Liver (tissue), 8 donors: ENCODE measurements at regions not wholly inside any gene's neighbourhood (a gene's known extent, or its start where the extent isn't known, plus 50 kb on each side); places are given as distances from the start of the nearest gene placed in this dataset.
"Not testable (repeated sequence)": the region's sequence is repeated elsewhere in the genome, so short reads cannot be mapped to it uniquely, and the experiment has no call there.

ENCODE experiments used
- DNase-seq: peaks from one replicate; pipeline ENCODE4 v3.0.0-alpha.2; 2017; ENCODE audit warnings: low spot score
- H3K27ac ChIP-seq, 2 donors: one replicate each; pipeline ENCODE4 v1.7.0; 2013; ENCODE audit warnings: inconsistent platforms in 2 of 2, low read length in 2 of 2, control low read depth in 1 of 2, low read depth in 1 of 2, mild to moderate bottlenecking in 1 of 2
- H3K27me3 ChIP-seq, 4 donors: one replicate each; pipeline versions ENCODE4 v1.6.1 to v1.7.0; 2013; ENCODE audit warnings: low read length in 3 of 4, inconsistent platforms in 1 of 4, mild to moderate bottlenecking in 1 of 4, moderate library complexity in 1 of 4; ENCODE audit not compliant: control insufficient read depth in 4 of 4, insufficient read depth in 4 of 4
- H3K36me3 ChIP-seq, 4 donors: one replicate each; pipeline versions ENCODE4 v1.6.1 to v1.7.0; 2013; ENCODE audit warnings: low read length in 3 of 4, mild to moderate bottlenecking in 3 of 4, low read depth in 1 of 4, moderate library complexity in 1 of 4; ENCODE audit not compliant: control insufficient read depth in 4 of 4, insufficient read depth in 3 of 4
- H3K4me1 ChIP-seq, 4 donors: one replicate each; pipeline versions ENCODE4 v1.6.1 to v1.7.0; 2013; ENCODE audit warnings: low read length in 3 of 4, mild to moderate bottlenecking in 3 of 4, moderate library complexity in 1 of 4; ENCODE audit not compliant: control insufficient read depth in 4 of 4, insufficient read depth in 4 of 4
- H3K4me3 ChIP-seq, 3 donors: one replicate each; pipeline versions ENCODE4 v1.6.1 to v1.7.0; 2013; ENCODE audit warnings: low read length in 3 of 3, control low read depth in 1 of 3, low read depth in 1 of 3, mild to moderate bottlenecking in 1 of 3
- H3K9ac ChIP-seq, 2 donors: one replicate each; pipeline ENCODE4 v1.7.0; 2013; ENCODE audit warnings: low read length in 2 of 2, mild to moderate bottlenecking in 2 of 2, moderate library complexity in 2 of 2, control low read depth in 1 of 2, low read depth in 1 of 2
- H3K9me3 ChIP-seq, 4 donors: one replicate each; pipeline versions ENCODE4 v1.6.1 to v1.7.0; 2013; ENCODE audit warnings: low read length in 3 of 4; ENCODE audit not compliant: control insufficient read depth in 4 of 4
- ATF3 ChIP-seq: IDR thresholded peaks from 2 replicates; pipeline ENCODE4 v1.6.1; 2016; ENCODE audit warnings: antibody characterized with exemption
- FOXA1 ChIP-seq: IDR thresholded peaks from 2 replicates; pipeline ENCODE4 v1.6.1; 2016; ENCODE audit warnings: antibody characterized with exemption
- FOXA2 ChIP-seq: IDR thresholded peaks from 2 replicates; pipeline ENCODE4 v1.6.1; 2016; ENCODE audit warnings: antibody characterized with exemption
- GABPA ChIP-seq, 2 donors: IDR thresholded peaks in 1 of 2; conservative IDR thresholded peaks in 1 of 2; 2 replicates each; pipeline ENCODE4 v1.6.1; 2016; ENCODE audit warnings: antibody characterized with exemption in 2 of 2, mild to moderate bottlenecking in 1 of 2, moderate library complexity in 1 of 2
- HNF4G ChIP-seq: IDR thresholded peaks from 2 replicates; pipeline ENCODE4 v1.6.1; 2016; ENCODE audit warnings: antibody characterized with exemption
- JUND ChIP-seq, 2 donors: IDR thresholded peaks; 2 replicates each; pipeline ENCODE4 v1.6.1; 2016; ENCODE audit warnings: antibody characterized with exemption in 2 of 2
- MAX ChIP-seq: IDR thresholded peaks from 2 replicates; pipeline ENCODE4 v1.6.1; 2016; ENCODE audit warnings: antibody characterized with exemption
- NR2F2 ChIP-seq: IDR thresholded peaks from 2 replicates; pipeline ENCODE4 v1.6.1; 2016; ENCODE audit warnings: antibody characterized with exemption
- RAD21 ChIP-seq, 2 donors: IDR thresholded peaks; 2 replicates each; pipeline ENCODE4 v1.6.1; 2016; ENCODE audit warnings: antibody characterized with exemption in 2 of 2, mild to moderate bottlenecking in 2 of 2
- RXRA ChIP-seq, 2 donors: IDR thresholded peaks; 2 replicates each; pipeline ENCODE4 v1.6.1; 2017 to 2018; ENCODE audit warnings: antibody characterized with exemption in 2 of 2, mild to moderate bottlenecking in 1 of 2
- SP1 ChIP-seq: IDR thresholded peaks from 2 replicates; pipeline ENCODE4 v1.6.1; 2018; ENCODE audit warnings: antibody characterized with exemption, mild to moderate bottlenecking
- TAF1 ChIP-seq: conservative IDR thresholded peaks from 2 replicates; pipeline ENCODE4 v1.6.1; 2016; ENCODE audit warnings: antibody characterized with exemption, mild to moderate bottlenecking
- YY1 ChIP-seq: IDR thresholded peaks from 2 replicates; pipeline ENCODE4 v1.6.1; 2016; ENCODE audit warnings: antibody characterized with exemption, mild to moderate bottlenecking
- WGBS: extraction: QIAGEN DNeasy Blood & Tissue Kit; methylation state at CpG from one replicate; pipeline ENCODE4 v1.1.7; 2013; 5-methylcytosine and 5-hydroxymethylcytosine counted together
- TF ChIP-seq, protein P1 (sequence below): IDR thresholded peaks from 2 replicates; pipeline ENCODE4 v1.6.1; 2016; ENCODE audit warnings: antibody characterized with exemption, mild to moderate bottlenecking
- TF ChIP-seq, protein P2 (sequence below): fragments of 150-350 bp; IDR thresholded peaks from 2 replicates; pipeline ENCODE4 v1.5.1; 2017; ENCODE audit warnings: improper control_type of control experiment, low read depth, low read length; ENCODE audit not compliant: missing input control
- donor health status: healthy.
- donor health status: healthy.
- donor health status: healthy.
- donor health status: healthy.
- donor health status: healthy.

GRCh38 chr4:154120006-154120676, 331.3 kb upstream of the SFRP2 start:
- no peak for DNase-seq
- TF ChIP-seq NR2F2 (no peak), TAF1 (no peak), ATF3 (no peak), FOXA2 (no peak), YY1 (no peak), RXRA (IDR thresholded peaks at IDR 0.05) (no peak), MAX (no peak), FOXA1 (no peak), JUND (IDR thresholded peaks at IDR 0.05) (no peak), GABPA (IDR thresholded peaks at IDR 0.05 in 1 of 2, conservative IDR thresholded peaks at IDR 0.05 in 1 of 2) (no peak)
- TF ChIP-seq, protein P1, sequence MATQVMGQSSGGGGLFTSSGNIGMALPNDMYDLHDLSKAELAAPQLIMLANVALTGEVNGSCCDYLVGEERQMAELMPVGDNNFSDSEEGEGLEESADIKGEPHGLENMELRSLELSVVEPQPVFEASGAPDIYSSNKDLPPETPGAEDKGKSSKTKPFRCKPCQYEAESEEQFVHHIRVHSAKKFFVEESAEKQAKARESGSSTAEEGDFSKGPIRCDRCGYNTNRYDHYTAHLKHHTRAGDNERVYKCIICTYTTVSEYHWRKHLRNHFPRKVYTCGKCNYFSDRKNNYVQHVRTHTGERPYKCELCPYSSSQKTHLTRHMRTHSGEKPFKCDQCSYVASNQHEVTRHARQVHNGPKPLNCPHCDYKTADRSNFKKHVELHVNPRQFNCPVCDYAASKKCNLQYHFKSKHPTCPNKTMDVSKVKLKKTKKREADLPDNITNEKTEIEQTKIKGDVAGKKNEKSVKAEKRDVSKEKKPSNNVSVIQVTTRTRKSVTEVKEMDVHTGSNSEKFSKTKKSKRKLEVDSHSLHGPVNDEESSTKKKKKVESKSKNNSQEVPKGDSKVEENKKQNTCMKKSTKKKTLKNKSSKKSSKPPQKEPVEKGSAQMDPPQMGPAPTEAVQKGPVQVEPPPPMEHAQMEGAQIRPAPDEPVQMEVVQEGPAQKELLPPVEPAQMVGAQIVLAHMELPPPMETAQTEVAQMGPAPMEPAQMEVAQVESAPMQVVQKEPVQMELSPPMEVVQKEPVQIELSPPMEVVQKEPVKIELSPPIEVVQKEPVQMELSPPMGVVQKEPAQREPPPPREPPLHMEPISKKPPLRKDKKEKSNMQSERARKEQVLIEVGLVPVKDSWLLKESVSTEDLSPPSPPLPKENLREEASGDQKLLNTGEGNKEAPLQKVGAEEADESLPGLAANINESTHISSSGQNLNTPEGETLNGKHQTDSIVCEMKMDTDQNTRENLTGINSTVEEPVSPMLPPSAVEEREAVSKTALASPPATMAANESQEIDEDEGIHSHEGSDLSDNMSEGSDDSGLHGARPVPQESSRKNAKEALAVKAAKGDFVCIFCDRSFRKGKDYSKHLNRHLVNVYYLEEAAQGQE: no peak
- 76% methylated on average over 5 of the region's 5 CpGs for WGBS
- H3K4me3 ChIP-seq: no peak overlapping the region
- H3K4me1 ChIP-seq: no peaks in the 10 kb centered on the region
- H3K36me3 ChIP-seq: no peaks in the 10 kb centered on the region
- no peak overlapping the region for H3K9ac ChIP-seq
- no peaks in the 10 kb centered on the region for H3K27me3 ChIP-seq
- no peaks in the 10 kb centered on the region for H3K9me3 ChIP-seq
- no peak overlapping the region for H3K27ac ChIP-seq

DNA sequence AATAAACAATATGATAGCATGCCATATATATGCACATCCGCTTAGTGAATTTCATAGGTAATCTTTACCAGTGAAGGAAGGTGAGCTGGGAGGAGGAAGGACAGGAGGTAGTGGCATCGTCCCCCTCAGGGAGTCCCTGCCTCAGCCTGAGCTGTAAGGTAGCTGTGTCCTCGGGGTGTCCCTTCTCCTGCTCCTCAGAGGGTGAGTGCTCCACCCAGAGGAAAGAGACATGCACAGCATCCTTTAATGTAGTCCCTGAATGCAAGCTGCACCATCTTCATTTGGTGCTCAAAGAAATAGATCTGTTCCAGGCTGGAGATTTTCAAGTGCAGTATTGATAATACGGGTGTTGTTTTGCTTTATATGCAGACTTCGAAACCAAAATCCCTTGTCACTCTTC, 330.4 kb upstream of the SFRP2 start:
- H3K27me3 ChIP-seq: no peaks in the 10 kb centered on the region
- no peaks in the 10 kb centered on the region for H3K36me3 ChIP-seq
- no peaks in the 10 kb centered on the region for H3K9me3 ChIP-seq
- no peak overlapping the region for H3K4me3 ChIP-seq
- H3K27ac ChIP-seq: no peak overlapping the region
- TF ChIP-seq HNF4G: no peak
- TF ChIP-seq SP1: no peak
- TF ChIP-seq, protein P2, sequence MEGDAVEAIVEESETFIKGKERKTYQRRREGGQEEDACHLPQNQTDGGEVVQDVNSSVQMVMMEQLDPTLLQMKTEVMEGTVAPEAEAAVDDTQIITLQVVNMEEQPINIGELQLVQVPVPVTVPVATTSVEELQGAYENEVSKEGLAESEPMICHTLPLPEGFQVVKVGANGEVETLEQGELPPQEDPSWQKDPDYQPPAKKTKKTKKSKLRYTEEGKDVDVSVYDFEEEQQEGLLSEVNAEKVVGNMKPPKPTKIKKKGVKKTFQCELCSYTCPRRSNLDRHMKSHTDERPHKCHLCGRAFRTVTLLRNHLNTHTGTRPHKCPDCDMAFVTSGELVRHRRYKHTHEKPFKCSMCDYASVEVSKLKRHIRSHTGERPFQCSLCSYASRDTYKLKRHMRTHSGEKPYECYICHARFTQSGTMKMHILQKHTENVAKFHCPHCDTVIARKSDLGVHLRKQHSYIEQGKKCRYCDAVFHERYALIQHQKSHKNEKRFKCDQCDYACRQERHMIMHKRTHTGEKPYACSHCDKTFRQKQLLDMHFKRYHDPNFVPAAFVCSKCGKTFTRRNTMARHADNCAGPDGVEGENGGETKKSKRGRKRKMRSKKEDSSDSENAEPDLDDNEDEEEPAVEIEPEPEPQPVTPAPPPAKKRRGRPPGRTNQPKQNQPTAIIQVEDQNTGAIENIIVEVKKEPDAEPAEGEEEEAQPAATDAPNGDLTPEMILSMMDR: peak; percentile 38
- no peak for TF ChIP-seq FOXA2
- peak in 1 of 2 donors; percentile 67 for TF ChIP-seq RAD21 (IDR thresholded peaks at IDR 0.05)
- DNase-seq: no peak
- H3K9ac ChIP-seq: no peak overlapping the region
- H3K4me1 ChIP-seq: no peaks in the 10 kb centered on the region
- WGBS: 49% methylated on average over 5 of the region's 5 CpGs

DNA sequence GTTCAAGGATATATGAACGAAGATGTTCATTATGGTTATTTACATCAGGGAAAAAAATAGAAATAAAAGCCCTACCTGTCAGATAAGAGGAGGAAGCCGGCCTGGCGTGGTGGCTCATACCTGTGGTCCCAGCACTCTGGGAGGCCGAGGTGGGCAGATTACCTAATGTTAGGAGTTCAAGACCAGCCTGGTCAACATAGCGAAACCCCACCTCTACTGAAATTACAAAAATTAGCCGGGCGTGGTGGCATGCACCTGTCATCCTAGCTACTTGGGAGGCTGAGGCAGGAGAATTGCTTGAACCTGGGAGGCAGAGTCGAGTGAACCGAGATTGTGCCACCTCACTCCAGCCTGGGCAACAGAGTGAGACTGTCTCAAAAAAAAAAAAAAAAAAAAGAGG, 328.8 kb upstream of the SFRP2 start:
- not testable (repeated sequence) for DNase-seq, H3K27ac ChIP-seq, H3K9me3 ChIP-seq, H3K9ac ChIP-seq, H3K27me3 ChIP-seq, H3K36me3 ChIP-seq, H3K4me3 ChIP-seq, H3K4me1 ChIP-seq
- 82% methylated on average over 9 of the region's 9 CpGs for WGBS
